SJSA1 (cell line): ENCODE measurements at regions not wholly inside any gene's neighbourhood (a gene's known extent, or its start where the extent isn't known, plus 50 kb on each side); places are given as distances from the start of the nearest gene placed in this dataset.
"Not testable (repeated sequence)": the region's sequence is repeated elsewhere in the genome, so short reads cannot be mapped to it uniquely, and the experiment has no call there.

Experiments used
- DNase-seq, 2 experiments: peaks; one replicate each; pipeline ENCODE4 v3.0.0-alpha.2; 2015 to 2020; ENCODE audit warnings: low spot score in 2 of 2, low read depth in 1 of 2
- H3K27ac ChIP-seq: fragments of 250-450 bp; sonication (Bioruptor Pico); 2 replicates; pipeline ENCODE4 v1.5.1; 2020; ENCODE audit warnings: mild to moderate bottlenecking, moderate library complexity
- H3K27me3 ChIP-seq: fragments of 250-450 bp; sonication (Bioruptor Pico); replicated peaks from 2 replicates; pipeline ENCODE4 v1.5.1; 2020; ENCODE audit warnings: mild to moderate bottlenecking, moderate library complexity
- H3K36me3 ChIP-seq: fragments of 250-450 bp; sonication (Bioruptor Pico); 2 replicates; pipeline ENCODE4 v1.5.1; 2020; ENCODE audit warnings: mild to moderate bottlenecking
- H3K4me1 ChIP-seq: fragments of 250-450 bp; sonication (Bioruptor Pico); replicated peaks from 2 replicates; pipeline ENCODE4 v1.6.1; 2021; ENCODE audit warnings: mild to moderate bottlenecking
- H3K4me3 ChIP-seq: fragments of 250-450 bp; sonication (Bioruptor Pico); 2 replicates; pipeline ENCODE4 v1.5.1; 2020; ENCODE audit warnings: mild to moderate bottlenecking
- H3K9me3 ChIP-seq: fragments of 250-450 bp; sonication (Bioruptor Pico); replicated peaks from 2 replicates; pipeline ENCODE4 v1.5.1; 2020; ENCODE audit warnings: mild to moderate bottlenecking

DNA sequence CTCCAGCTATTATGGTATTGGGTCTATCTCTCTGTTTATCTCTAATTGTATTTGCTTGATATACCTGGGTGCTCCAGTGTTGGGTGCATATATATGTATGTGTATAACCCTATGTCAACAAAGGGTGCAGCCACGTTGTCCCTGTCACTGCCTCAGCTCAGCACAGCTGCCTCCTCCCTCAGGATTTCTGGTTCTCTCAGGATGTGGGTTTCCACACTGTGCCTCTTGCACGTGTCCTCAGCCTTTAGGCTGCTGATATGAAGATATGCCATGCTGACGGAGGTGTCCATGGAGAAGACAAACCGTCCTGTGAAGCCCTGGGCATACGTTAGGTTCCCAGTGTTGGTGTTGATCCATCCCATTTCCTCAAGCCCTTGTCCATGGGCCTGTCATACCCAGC lies 791.2 kb downstream of the TMEM121 start:
- Histone ChIP-seq H3K9me3 (no peaks in the 10 kb centered on the region), H3K4me1 (no peaks in the 10 kb centered on the region), H3K27me3 (no peaks in the 10 kb centered on the region), H3K36me3 (no peaks in the 10 kb centered on the region), H3K4me3 (no peak overlapping the region), H3K27ac (no peak overlapping the region)
- no peak for DNase-seq

DNA sequence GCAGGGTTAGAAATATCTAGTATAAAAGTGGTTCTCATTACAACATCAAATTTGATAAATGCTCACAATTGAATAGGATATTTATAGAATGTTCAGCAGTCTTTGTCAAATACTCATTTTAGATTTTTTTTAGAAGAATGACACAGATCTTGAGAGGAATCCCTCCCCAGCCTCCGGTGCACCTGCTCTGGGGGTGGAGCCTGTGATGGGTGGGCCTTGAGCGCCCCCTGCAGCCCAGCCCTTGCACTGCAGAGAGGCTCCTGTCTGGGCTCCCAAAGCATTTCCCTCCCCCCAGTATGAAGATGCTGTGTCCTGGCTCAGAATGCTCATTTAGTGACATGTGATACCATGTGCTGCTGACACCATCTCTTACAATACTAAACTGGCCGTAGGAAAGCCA lies 792.3 kb downstream of the TMEM121 start:
- no peak for DNase-seq
- no peaks in the 10 kb centered on the region for H3K27me3 ChIP-seq

DNA sequence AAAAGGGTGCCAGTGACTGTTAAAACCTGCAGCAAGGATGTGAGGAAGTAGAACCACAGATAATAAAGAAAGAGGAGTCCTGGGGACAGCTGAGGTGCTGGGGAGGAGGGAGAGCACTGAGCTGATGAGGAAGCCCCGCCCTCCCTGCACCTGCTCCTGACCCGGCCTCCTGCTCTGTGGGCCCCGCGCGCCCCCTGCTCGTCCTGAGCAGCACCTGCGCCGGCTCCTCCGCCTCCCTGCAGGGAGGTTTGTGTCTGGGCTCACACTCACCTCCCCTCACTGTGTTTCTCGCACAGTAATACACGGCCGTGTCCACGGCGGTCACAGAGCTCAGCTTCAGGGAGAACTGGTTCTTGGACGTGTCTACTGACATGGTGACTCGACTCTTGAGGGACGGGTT lies 797.6 kb downstream of the TMEM121 start:
- not testable (repeated sequence) for H3K36me3 ChIP-seq, DNase-seq, H3K9me3 ChIP-seq, H3K4me1 ChIP-seq, H3K4me3 ChIP-seq, H3K27ac ChIP-seq, H3K27me3 ChIP-seq

More for the DNA sequence above, 792.3 kb downstream of the TMEM121 start:
- no peak overlapping the region for H3K27ac ChIP-seq
- H3K9me3 ChIP-seq, result no peaks in the 10 kb centered on the region
- H3K4me3 ChIP-seq, result no peak overlapping the region
- H3K36me3 ChIP-seq, result no peaks in the 10 kb centered on the region
- no peaks in the 10 kb centered on the region for H3K4me1 ChIP-seq

DNA sequence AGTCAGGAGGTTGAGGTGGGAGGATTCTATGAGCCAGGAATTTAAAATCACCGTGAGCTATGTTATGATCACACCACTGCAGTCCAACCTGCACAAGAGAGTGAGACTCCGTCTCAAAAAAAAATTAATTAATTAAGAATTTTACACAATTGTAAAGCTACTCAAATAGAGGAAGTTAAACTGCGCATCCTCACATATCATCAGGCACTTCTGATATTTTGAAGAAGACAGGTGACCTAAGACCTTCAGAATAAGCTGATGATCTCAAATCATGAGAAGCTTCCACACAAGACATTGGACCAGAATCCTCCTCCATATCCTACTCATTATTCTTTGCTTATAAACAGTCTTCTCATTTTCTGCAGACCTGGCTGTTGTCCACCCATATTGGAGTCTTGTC lies 800.9 kb downstream of the TMEM121 start:
- Histone ChIP-seq H3K4me3 (no peak overlapping the region), H3K9me3 (no peaks in the 10 kb centered on the region), H3K36me3 (no peaks in the 10 kb centered on the region), H3K27ac (no peak overlapping the region), H3K27me3 (no peaks in the 10 kb centered on the region), H3K4me1 (no peaks in the 10 kb centered on the region)
- no peak for DNase-seq

DNA sequence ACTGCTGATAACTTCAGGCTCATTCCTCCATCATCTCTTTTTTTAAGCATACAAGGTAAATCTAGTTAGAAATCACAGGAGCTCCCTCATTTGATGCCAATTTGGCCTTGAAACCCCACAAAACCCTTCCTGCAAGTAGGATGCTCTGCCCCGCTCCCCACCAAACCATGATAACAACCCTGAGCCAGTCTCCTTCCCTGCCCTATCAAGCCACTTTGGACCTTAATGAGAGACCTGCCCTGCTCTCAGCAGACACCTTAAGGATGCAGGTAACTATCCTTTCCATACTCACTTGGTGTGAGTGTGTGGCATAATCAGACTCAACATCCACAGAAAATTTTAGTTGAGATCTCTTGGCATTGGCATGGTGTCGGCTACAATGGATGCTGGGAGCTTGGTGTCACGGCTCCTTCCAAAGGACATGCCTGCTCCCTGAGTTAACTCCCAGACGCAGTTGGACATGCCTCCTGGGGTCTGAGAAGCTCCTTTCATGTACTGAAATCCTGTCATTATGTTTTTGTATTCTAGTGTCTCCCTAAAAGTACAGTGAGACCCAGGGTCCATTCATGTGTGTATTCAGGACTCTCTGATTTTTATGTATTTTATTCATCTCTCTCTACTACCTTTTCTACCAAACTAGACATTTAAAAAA lies 801.4 kb downstream of the TMEM121 start:
- H3K27ac ChIP-seq, DNase-seq, H3K27me3 ChIP-seq, H3K4me1 ChIP-seq, H3K36me3 ChIP-seq, H3K4me3 ChIP-seq, H3K9me3 ChIP-seq: not testable (repeated sequence)

DNA sequence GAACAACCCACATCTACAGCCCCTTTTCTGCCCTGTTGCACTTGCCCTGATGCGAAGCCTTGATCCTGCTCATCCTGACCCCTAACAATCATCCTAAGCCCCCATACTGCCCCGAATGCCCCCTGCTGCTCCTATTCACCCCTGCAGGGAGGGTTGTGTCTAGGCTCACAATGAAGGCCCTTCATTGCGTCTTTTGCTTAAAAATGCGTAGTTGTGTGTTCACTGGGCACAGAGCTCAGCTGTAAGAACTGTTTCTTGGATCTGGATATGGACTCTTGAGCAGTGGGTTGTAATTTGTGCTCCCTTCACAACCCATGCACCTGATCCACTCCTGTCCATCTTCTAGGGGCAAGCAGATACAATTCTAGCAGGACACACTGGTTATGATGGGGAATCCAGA lies 802.9 kb downstream of the TMEM121 start:
- H3K27me3 ChIP-seq, H3K4me1 ChIP-seq, DNase-seq, H3K27ac ChIP-seq, H3K9me3 ChIP-seq, H3K36me3 ChIP-seq, H3K4me3 ChIP-seq: not testable (repeated sequence)

DNA sequence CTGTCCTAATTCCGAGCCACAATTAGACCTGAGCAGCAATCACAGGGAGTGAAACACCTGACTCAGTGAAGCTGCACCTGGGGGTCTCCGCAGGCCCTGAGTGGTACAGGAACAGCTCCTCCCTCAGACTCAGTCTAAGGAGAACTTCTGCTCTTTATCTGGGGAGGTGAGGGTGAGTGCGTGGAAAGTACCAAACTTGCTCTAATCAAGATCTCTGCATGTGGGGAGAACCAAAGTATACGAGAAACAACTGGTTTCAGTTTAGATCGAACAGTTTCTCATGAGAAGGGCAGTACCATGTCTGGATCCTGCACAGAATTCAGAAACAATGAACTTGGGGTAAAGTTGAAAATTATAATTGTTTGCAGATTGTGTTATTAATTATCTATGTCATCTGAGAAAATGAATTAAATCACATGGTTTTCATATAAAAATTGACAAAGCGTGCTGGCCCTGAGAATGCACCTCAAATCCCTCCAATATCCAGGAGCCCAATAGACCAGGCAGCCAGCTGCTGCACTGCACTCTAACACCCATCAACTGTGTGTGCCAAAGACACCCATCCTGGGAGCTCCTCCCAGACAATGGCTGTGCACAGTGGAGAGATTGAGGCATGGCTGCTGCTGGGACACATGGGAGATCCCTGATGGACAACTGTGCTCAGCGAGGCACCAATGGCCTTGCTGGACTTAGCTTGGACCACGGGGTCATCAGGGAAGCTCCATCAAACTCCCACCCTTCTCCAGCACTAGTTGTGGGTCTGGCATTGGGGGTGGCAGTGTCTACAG lies 803.8 kb downstream of the TMEM121 start:
- not testable (repeated sequence) for H3K9me3 ChIP-seq, H3K27me3 ChIP-seq, H3K27ac ChIP-seq, H3K4me1 ChIP-seq, H3K36me3 ChIP-seq, H3K4me3 ChIP-seq, DNase-seq

DNA sequence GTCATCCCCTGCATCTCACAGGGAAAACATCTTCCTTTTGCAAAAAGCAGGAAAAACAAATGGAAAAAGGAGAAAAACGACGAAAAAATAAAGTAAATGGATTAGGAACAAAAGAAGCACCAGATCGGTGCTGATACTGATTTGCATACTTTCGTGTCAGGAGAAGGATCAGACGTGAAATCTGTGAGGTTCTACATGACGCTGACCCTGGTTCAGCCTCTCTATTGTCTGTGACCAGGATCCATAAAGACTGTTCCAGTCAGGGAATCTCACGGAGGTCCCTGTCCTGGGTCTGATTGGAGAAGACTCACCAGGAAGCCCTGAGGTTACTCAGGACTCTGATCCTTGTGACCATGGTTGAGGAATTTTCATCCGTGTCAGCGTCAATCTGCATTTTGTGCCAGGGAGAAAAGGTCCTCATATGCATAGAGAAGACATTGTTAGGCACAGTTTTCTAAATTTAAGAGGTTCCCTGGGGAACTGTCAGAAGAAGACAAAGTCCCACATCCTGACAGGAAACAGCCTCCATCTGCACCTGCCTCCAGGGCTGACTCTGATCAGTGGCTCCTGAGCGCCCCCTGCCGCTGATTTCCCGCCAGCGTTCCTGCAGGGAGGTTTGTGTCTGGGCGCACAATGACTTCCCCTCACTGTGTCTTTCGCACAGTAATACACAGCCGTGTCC lies 808.2 kb downstream of the TMEM121 start:
- DNase-seq, H3K9me3 ChIP-seq, H3K4me1 ChIP-seq, H3K27me3 ChIP-seq, H3K36me3 ChIP-seq, H3K4me3 ChIP-seq, H3K27ac ChIP-seq: not testable (repeated sequence)

DNA sequence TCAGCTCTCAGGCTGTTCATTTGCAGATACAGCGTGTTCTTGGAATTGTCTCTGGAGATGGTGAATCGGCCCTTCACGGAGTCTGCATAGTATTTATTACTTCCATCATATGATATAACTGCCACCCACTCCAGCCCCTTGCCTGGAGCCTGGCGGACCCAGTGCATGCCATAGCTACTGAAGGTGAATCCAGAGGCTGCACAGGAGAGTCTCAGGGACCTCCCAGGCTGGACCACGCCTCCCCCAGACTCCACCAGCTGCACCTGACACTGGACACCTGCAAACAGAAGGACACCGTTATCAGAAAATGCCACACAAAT lies 808.7 kb downstream of the TMEM121 start:
- H3K9me3 ChIP-seq, H3K4me1 ChIP-seq, H3K36me3 ChIP-seq, DNase-seq, H3K27me3 ChIP-seq, H3K27ac ChIP-seq, H3K4me3 ChIP-seq: not testable (repeated sequence)

DNA sequence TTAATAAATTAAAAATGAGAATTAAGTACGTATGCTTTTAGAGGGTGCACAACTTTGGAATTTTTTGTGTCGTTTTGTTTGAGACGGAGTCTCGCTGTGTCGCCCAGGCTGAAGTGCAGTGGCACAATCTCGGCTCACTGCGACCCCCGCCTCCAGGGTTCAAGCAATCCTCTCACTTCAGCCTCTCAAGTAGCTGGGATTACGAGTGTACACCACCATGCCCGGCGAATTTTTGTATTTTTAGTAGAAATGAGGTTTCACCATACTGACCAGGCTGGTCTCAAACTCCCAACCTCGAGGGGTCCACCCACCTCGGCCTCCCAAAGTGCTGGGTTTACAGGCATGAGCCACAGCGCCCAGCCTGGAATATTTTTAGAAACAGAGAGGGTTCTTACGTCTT lies 812.4 kb downstream of the TMEM121 start:
- not testable (repeated sequence) for H3K27me3 ChIP-seq, H3K4me1 ChIP-seq, H3K27ac ChIP-seq, DNase-seq, H3K4me3 ChIP-seq, H3K36me3 ChIP-seq, H3K9me3 ChIP-seq

DNA sequence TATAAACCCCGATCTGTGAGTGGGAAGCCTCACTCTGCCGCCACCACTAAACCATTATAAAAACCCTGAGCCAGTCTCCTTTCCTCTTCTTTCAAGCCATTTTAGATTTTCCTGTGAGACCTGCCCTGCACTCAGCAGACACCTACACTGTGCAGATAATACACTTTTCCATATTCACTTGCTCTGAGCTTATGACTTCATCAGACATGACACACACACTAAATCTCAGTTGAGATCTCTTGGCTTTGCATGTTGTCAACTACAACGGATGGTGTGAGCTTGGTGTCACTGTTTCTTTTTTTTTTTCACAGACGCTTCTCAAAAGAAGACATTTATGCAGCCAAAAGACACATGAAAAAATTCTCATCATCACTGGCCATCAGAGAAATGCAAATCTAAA lies 814.3 kb downstream of the TMEM121 start:
- not testable (repeated sequence) for H3K27ac ChIP-seq, H3K9me3 ChIP-seq, H3K4me1 ChIP-seq, DNase-seq, H3K36me3 ChIP-seq, H3K4me3 ChIP-seq, H3K27me3 ChIP-seq

DNA sequence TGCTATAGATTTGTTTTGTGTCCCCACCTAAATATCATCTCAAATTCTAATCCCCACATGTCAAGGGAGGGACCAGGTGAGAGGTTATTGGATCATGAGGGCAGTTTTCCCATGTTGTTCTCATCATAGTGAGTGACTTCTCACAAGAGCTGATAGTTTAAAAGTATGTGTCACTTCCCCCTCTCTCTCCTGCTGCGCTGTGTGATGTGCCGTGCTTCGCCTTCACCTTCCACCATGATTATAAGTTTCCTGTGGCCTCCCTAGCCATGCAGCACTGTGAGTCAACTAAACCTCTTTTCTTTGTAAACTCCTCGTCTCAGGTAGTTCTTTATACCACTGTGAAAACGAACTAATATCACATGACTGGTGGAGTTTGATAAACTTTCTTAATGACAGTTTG lies 814.8 kb downstream of the TMEM121 start:
- not testable (repeated sequence) for H3K27ac ChIP-seq, H3K36me3 ChIP-seq, H3K27me3 ChIP-seq, H3K9me3 ChIP-seq, H3K4me1 ChIP-seq, H3K4me3 ChIP-seq, DNase-seq

DNA sequence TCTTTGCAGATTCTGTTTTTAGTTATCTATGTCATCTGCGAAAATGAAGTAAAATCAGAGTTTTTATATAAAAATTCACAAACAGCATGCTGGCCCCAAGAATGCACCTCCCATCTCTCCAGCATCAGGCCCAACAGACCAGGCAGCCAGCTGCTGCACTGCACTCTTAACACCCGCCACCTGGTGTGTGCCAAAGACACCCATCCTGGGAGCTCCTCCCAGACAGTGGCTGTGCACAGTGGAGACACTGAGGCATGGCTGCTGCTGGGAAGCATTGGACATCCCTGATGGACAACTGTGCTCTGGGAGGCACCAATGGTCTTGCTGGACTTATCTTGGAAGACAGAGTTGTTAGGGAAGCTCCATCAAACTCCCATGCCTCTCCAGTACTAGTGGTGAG lies 817.2 kb downstream of the TMEM121 start:
- Histone ChIP-seq H3K4me3 (no peak overlapping the region), H3K27ac (no peak overlapping the region), H3K4me1 (no peaks in the 10 kb centered on the region), H3K9me3 (no peaks in the 10 kb centered on the region), H3K36me3 (no peaks in the 10 kb centered on the region), H3K27me3 (no peaks in the 10 kb centered on the region)
- no peak for DNase-seq

DNA sequence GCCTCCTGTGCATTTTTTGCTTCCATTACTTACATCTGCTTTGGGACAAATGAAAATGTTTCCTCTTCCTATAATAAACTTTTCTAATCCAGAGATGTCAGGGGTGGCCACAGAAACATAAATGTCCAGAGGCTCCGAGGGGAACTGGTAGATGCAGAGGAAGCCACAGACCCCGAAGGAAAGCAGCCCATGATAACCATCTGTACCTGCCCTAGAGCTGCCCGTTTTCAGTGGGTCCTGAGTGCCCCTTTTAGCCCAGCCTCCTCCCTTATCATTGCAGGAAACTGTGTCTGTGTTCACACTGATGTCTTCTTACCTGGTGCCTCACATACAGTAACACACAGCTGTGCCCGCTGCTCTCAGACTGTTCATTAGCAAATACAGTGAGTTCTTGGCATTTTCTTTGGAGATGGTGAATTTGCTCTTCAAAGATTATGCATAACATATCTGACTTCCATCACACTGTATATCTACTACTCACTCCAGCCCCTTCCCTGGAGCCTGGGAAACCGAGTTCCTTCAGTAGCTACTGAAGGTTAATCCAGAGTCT lies 817.8 kb downstream of the TMEM121 start:
- not testable (repeated sequence) for H3K4me1 ChIP-seq, DNase-seq, H3K27me3 ChIP-seq

More for the DNA sequence above, 817.8 kb downstream of the TMEM121 start:
- not testable (repeated sequence) for H3K27ac ChIP-seq, H3K4me3 ChIP-seq, H3K9me3 ChIP-seq, H3K36me3 ChIP-seq
